ENCODE measurements at regions not wholly inside any gene's neighbourhood (a gene's known extent, or its start where the extent isn't known, plus 50 kb on each side); places are given as distances from the start of the nearest gene placed in this dataset.
"Not testable (repeated sequence)": the region's sequence is repeated elsewhere in the genome, so short reads cannot be mapped to it uniquely, and the experiment has no call there.

DNA sequence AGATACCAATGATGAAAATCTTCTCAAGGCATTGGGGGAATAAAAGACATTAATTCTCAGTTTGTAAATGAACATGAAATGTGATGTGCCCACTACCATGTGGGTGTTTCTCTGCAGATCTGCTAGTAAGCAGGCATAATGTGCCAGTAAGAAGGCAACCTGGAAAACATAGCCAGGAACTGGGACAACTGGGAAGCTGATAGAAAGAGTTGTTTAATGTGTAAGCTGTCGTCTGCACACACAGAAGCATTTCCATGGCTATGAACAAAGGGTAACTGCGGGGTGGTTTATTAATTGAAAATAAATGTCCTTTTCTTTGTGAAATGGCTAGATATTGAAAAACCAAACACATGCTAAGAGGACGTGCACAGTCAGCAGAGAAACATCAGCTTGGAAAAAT, 52.0 kb downstream of the ZC3H11B start:
- DNase-seq (ENCODE audit: low read depth in 2 of 2) = no peak

DNA sequence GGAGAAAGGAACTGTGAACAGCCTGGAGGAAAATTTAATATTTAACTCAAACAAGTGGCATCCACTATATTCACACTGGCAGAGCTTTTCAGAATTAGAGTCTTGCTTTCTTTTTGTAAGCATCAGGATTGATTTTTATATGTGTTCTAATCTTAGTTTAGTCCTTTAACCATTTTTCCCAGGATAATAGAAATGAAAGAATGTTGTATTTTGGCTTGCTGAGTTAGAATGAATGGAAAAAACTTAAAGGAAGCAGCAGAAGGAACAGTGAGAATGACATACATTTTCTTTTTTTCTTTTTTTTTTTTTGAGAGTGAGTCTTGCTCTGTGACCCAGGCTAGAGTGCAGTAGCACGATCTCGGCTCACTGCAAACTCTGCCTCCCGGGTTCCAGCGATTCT, 53.0 kb downstream of the ZC3H11B start:
- no peak for DNase-seq (ENCODE audit: low read depth in 2 of 2)

DNA sequence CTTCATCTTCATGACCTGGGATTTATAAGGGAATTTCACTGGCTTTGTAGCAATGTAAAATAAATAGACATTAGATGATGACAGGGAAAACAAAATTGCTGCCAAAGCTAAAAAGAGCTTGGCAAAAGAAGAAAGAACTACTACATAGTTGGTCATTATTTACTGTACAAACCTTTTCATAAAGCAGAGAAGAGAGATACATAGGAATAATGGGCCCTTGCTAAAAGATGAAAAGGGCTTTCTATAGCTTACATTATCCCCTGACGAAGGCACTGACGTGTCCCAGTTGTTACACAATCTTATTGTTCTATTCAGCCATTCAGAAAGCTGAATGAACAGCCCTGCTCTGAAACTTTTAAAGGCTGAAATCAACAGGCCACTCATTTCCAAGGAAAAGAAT, 57.1 kb downstream of the ZC3H11B start:
- no peak for DNase-seq (ENCODE audit: low read depth in 2 of 2)

DNA sequence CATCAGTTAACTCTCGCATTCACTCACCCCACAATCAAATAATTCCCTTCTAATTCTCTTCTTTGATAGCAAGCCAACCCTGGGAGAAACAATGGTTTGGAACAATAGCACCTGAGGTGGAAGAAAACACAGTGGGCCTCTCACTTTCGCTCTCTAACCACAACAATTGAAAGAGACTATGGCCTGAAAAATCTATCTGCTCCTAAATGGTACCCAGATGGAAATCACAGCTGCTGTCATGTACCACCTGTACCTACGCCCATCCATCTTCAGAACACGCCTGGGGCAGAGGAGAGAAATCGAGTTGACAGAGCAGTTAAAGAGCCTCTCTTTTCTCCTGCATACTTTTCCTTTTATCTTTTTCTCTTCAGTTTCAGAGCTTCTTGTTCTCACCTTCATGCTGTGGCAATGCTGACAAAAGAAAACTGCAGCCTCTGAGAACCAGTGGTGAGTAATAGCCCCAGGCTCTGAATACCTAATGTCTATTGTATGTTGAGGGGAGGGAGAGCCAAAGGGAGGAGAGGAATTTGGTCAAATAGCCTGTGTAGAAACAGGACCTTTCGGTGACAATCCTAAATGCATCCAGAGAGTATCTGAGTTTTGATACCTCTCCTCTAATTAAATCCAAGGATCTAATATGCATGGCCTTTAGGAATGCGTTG, 57.7 kb downstream of the ZC3H11B start:
- no peak for DNase-seq (ENCODE audit: low read depth in 2 of 2)

DNA sequence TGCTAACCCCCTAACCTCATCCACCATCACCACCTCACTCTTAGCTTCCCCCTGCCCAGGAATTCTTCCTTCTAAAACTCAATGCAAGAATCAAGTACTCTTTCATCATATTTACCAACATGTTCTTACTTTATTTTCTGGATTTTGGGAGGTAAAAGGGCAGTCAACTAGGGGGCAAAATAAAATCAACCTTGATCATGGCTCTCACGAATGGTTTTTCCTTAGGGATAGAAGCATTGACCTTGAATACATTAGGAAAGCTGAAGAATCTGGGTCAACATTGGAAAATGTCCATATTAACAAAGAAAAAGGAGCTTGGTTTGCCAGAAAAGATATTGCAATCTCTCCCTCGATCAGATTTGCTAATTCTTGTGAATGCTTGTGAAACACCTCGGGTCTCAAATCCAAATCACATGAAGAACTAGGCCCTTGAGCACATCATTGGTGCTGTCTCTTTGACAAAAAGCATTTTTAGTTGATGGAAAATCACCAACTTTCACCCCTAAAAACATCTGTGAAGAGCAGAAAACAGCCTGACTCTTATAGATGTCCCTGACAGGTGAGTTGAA, 58.9 kb downstream of the ZC3H11B start:
- DNase-seq (ENCODE audit: low read depth in 2 of 2) = no peak

DNA sequence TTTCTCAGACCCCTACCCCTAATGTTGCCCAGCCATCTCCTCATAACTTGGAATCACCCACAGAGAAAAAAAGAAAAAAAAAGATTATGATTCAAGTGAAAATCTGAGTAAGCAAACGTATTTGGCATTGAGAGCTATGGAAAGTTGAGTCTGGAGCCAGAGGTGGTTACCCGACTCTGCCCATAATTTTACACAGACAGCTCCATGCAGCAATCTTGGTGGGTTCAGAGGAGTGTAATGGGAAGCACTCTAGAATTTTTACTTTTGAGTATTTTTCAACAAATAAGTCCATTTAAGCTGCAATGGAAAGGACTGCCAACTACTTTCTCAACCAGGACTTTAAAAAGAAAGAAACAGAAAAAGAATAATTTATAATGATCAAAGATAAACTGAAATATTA, 62.7 kb downstream of the ZC3H11B start:
- no peak for DNase-seq (ENCODE audit: low read depth in 2 of 2)

DNA sequence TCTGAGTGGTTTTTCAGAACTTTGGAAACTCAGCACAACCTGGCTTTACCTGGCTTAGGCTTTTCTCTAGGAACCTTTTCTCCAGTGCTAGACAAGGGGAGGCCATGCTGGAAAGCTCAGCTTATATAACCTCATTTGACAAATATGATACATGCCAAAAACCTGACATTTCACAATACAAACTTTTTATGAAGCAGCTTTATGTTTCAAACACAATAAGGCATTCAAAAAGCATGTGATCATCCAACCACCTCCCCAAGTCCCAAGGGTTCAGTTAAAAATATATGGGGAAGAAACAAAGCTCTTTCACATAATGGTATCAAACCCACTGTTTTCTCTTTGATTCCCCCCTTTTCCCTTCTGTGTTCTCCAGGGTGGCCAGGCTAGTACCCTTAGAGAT, 63.7 kb downstream of the ZC3H11B start:
- no peak for DNase-seq (ENCODE audit: low read depth in 2 of 2)

DNA sequence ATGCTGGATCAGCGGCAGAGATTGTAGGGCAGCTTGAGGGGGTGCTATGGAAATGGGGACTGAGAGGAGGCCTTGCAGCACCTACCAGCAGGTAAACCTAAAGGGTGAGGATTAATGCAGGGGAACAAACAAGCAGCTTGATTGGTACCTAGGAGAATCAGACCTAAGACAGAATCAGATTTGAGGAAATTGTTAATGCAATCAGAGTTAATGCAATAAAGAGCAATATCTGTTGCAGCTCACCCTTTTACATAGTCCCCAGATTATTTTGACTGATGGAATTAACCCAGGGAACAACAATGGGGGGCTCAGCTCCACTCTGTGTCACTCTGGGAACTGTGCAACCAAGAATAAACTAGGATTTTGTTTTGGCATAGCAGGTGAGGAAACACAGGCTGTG, 64.5 kb downstream of the ZC3H11B start:
- DNase-seq (ENCODE audit: low read depth in 2 of 2) = no peak

DNA sequence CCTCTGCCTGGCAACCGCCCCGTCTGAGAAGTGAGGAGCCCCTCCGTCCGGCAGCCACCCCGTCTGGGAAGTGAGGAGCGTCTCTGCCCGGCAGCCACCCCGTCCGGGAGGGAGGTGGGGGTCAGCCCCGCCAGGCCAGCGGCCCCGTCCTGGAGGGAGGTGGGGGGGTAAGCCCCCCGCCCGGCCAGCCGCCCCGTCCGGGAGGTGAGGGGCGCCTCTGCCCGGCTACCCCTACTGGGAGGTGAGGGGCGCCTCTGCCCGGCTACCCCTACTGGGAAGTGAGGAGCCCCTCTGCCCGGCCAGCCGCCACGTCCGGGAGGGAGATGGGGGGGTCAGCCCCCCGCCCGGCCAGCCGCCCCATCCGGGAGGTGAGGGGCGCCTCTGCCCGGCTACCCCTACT, 67.1 kb downstream of the ZC3H11B start:
- not testable (repeated sequence) for DNase-seq (ENCODE audit: low read depth in 2 of 2)

DNA sequence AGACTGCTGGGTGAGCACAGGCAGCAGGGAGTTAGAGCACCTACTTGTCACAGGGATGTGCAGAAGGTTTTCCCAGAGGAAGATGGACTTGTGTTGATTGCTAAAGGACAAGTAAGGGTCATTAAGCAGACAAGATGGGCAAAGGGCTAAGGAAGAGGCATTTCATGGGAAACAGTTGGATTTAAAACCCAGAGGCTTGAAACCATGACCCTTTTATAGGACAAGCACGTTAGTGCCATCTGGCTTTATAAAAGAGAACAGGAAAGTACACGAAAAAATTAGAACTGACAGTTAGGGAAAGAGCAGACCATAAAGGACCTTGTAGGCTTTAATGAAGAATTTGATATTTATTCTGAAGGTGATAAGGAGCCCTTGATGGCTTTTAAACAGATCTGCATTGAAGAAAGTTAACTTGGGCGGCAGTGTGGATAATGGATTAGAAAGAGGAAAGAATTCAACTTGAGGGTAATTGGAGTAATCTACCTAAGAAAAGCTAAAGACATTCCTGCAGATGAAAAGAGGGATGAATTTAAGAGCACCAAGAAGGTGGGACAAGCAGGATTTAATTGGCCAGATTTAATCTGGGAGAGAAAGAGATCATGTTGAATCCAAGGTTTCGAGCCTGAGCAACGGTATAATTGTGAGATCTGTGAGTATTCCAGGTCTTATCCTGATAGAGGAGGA, 68.6 kb downstream of the ZC3H11B start:
- no peak for DNase-seq (ENCODE audit: low read depth in 2 of 2)

DNA sequence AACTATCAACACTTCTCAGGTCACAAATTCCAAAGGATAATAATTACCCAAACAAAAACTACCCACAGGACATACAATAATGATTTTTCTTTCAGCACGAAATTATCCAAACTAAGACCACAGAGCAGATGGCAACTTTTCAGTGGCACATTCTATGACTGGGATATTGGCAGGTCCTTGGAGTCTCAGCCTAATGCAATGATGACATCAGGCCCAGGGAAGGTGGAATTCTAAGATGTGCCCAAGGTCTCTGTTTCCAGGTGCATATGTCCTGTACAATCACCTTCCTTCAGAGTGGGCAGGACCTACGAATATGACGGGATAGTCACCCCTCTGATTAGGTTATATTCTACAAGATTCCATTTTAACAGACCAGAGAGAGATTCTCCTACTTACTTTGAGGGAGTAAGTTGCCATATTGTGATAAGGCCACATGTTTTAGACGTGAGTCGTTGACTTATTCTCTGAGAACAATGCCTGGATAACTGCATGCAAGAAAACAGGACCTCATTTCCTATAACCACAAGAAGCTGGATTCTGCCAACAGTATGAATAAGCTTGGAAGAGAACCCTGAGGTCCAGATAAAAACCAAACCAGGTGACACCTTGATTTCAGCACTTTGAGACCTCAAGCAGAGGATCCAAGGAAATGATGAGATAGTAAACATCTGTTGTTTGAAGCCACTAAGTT, 69.9 kb downstream of the ZC3H11B start:
- no peak for DNase-seq (ENCODE audit: low read depth in 2 of 2)

DNA sequence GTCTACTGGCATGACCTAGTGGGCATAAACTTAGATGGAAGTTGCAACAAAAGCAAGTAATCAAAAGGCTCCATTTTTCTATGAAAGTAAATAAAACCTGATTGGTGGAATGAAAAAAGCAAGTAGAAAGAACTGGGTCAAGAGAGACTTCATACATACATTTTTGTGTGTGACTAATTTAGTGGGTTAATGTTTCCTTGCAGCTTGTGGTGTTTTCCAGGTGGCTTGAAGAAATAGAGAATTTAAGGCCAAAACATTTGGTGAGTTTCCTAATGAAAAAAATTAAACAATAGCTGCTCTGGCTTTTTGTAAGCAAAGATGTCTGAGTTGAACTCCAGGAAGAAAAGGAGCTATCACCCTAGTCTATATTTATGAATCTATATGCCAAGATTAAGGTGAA, 71.0 kb downstream of the ZC3H11B start:
- DNase-seq (ENCODE audit: low read depth in 2 of 2) = no peak

DNA sequence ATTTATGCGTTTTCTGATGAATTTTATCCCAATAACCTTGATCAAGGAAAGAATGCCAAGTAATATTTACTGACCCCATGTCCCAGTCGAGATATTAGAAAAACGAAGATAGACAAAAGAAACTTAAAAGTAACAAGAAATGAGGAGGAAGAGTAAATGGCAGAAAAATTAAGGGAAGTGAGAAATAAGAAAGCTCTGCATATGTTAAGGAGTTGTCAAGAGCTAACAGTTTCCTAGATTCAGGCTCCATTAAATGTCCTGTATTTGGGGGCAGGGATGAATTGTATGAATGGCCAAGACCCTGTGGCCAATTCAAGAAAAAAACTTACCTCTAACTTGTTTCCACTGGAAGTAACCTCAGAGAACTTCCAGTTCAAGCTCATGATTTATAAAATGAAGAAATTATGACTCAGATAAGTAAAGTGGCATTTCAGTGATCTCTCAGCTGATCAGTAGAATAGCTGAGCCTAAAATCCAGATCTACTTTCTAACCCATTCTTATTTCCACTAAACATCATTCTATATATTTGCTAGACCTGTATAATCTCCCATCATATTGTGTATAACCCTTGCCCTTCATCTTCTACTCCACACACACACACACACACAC, 73.2 kb downstream of the ZC3H11B start:
- no peak for DNase-seq (ENCODE audit: low read depth in 2 of 2)

DNA sequence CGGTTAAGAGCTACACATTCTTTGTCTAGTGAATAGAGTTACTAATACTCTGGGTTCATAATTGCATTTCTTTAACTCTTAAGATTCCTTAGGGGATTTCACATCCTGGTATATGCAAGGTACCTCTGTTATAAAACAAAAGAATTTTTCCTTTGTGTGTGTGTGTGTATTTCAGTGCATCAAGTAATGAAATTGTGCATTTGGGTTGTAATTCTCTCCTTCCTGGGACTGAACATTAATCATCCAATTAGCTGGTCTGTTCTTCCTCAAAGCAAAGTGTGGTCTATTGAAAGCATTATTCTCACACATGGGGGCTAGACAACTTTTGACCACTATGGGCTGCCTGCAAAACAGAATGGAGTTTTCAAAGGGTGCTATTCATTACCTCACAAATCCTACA, 74.0 kb downstream of the ZC3H11B start:
- no peak for DNase-seq (ENCODE audit: low read depth in 2 of 2)

DNA sequence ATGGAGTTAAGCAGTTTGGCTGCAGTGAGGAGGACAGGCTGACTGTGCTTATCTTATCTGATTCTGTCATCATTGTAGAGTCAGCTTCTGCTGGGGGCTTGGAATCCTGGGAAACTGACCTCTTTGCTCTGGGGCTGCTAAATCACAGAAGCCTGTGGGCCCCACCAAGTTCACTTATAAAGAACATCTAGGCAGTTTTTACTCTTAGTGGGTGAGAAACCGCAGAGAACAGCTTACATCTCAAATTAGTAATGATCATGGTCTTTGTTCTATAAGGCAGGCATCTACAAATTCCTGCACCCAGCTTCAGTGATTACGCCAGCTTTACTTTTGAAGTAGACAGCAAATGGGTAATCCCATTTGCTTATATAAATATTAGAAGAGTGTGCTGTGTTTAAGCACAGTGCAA, 75.7 kb downstream of the ZC3H11B start:
- DNase-seq (ENCODE audit: low read depth in 2 of 2) = no peak

DNA sequence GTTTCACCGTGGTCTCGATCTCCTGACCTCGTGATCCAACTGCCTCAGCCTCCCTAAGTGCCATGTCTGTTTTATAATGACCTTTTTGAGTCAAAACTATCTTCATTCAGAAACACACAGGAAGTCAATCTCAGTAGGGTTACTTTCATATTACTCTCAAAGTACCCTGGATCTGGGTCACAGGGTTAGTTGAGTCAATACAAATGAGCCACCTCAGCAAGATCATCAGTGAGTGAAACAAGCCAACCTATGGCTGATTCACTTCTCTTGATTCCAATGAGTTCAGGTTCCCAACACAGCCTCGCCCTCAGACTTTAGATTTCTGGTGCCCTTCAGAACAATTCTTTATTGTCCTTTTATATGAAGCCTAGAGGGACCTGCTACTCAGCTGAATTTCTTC, 76.9 kb downstream of the ZC3H11B start:
- DNase-seq (ENCODE audit: low read depth in 2 of 2) = no peak

DNA sequence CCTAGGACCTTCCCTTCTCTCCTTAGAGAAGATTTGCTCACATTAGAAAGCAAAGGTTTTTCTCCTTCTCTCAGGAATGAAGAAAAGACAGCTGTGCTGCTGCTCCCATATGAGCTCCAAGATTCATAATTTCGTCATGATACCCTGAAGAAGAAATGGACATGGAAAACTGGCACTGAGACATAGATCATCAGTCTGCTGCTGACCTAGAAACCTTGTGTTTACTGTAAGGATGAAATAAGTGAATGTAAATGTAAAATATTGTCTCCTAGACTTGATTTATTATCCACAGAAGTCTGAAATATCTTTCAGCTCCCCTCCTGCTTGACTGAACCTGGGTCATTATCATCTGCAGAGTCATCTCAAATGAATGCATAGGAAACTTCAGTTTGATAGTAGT, 77.9 kb downstream of the ZC3H11B start:
- DNase-seq (ENCODE audit: low read depth in 2 of 2) = no peak

DNA sequence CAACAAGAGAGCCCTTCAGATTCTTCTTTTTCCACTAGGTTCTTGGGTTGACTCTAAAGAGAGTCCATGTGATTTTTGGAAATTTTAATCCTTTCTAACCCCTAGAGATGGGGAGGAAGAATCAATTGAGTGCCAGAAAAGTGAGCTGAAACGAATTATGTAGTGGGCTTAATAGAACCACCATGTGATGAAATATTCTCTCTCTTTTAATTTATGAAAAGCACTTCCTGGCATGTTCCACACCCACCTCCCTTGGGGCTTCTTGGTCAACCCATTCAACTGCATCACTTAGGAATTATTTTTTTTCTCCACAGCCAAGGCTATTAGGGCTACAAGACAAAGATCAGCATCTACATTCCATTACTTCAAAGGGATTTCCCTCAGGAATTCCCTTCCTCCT, 79.6 kb downstream of the ZC3H11B start:
- DNase-seq (ENCODE audit: low read depth in 2 of 2) = no peak

DNA sequence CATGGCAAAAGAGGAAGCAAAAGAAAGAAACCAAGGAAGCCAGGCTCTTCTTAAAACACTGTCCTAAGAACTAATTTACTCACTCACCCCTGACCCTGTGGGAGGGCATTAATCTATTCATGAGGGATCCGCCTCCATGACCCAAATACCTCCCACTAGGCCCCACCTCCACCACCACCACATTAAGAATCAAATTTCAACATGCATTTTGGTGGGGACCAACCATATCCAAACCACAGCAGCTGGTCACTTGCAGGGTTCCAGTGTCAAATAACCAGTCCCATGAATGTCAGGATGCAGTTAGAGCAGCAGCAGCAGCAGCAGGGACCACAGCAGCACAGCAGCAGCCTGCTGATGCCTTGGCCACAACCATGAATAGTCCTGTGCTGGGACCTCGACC, 83.8 kb downstream of the ZC3H11B start:
- no peak for DNase-seq (ENCODE audit: low read depth in 2 of 2)

DNA sequence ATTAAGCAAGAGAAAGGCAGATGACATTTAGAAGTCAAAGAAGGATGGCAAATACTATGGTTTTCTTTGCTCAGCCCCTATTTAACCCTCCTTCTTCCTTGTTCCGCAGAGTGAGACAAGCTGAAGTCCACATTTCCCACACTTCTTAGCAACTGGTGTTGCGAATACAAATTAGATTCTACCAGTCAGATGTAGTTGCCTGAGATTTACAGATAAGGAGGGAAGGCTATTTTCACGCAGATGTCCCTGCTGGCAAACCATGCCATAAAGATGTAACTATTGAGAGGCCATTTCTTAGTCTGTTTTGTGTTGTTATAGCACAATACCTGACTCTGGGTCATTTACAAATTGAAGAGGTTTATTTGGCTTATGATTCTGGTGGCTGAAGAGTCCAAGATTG, 84.3 kb downstream of the ZC3H11B start:
- no peak for DNase-seq (ENCODE audit: low read depth in 2 of 2)

DNA sequence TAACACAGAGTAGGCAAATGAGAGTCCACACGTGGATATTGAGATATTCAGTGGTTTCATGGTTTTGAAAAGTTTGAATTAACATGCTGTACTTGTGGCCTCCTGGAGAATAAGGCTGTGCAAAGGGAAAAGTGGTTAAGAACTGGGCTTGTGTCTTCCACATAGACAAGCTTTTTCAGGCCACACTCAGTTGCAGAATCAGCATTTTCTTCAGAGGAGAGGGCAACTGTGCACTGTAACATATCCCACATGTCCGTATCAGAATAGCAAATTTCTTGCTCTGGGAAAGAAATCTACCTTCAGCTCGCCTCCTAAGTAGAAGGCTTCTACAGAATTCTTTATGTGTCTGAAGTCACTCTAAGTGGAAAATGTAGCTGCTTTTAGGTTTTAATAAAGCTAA, 84.9 kb downstream of the ZC3H11B start:
- DNase-seq (ENCODE audit: low read depth in 2 of 2) = no peak

DNA sequence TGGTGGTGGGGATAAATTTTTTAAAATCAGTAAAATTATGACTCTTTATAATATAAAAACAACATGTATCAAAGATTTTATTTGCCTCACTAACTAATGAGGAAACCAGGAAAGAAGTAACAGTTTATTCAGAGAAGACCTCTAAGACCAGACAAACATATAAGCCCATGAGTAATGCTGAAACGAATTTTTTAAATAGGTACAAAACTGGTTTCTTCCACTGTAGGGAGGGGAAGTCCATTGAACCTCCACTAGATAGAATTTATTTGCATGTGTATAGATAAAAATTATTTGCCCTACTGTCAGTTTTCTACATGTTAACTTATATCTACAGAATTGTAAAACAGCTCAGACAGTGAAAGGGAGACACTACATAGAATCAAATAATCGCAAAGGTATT, 86.8 kb downstream of the ZC3H11B start:
- no peak for DNase-seq (ENCODE audit: low read depth in 2 of 2)

DNA sequence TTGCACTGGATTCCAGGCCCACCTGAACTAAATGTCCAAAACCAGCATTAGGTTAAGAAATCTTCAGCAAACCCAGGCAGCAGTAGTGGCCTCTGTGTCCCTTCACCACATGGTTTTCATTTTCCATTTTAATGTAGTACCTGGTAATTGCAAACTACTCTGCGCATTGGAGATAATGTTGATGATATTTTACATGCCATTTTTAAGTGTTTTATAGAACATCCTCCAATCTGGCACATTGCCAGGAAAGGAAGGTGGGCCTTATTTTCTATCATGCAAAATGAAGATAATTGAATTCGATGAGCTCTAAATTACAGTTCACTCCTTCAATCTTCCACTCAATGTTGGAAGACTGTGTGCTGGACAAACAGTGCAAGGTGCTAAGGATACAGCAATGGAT, 89.5 kb downstream of the ZC3H11B start:
- no peak for DNase-seq (ENCODE audit: low read depth in 2 of 2)

All from stimulated activated CD8-positive, alpha-beta memory T cell treated with anti-CD3 and anti-CD28 coated beads, Interleukin-7, amount 100 ng/mL, for 1 hour (primary cell).